NCI-H146 treated with DMSO at 0.1 percent for 48 hours (cell line): ENCODE measurements at regions not wholly inside any gene's neighbourhood (a gene's known extent, or its start where the extent isn't known, plus 50 kb on each side); places are given as distances from the start of the nearest gene placed in this dataset.

Experiments
- DNase-seq: peaks from one replicate; lab custom pipeline; 2025; ENCODE audit not compliant: unreplicated experiment; lab: John Stamatoyannopoulos, UW

DNA sequence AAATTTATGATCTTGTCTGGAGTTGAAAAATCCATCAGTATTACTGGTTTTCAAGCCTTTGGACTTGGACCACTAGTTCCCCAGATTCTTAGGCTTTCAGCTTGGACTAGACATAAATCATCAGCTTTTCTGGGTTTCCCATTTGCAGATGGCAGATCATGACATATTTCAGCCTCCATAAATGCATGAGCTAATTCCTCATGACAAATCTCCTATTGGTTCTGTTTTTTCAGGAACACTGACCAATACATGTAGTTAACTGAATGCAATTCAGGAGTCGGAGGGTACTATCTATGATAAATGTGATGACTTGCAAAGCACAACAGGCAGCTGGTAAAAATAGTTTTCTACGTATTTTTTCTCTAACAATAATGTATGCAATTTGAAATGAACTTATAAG lies 635.6 kb downstream of the TRAM1L1 start:
- DNase-seq = no peak

DNA sequence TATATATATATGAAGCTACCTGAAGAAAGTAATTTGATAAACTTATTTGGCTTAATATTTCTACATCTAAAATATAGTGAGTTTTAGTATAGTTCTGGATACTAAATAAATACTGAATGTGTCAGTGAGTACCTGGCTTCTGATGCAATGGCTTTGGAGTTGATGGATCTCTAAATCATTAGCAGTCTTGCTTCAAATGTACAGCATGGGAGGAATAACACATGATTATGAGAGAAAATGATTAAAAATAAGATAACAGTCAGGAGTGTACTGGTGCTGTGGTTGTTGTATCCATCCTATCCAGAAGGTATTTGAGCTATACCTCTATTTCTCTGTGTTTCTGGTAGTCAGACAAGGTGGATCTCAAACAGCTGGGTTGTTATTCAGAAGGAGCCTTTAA lies 641.3 kb downstream of the TRAM1L1 start:
- no peak for DNase-seq

DNA sequence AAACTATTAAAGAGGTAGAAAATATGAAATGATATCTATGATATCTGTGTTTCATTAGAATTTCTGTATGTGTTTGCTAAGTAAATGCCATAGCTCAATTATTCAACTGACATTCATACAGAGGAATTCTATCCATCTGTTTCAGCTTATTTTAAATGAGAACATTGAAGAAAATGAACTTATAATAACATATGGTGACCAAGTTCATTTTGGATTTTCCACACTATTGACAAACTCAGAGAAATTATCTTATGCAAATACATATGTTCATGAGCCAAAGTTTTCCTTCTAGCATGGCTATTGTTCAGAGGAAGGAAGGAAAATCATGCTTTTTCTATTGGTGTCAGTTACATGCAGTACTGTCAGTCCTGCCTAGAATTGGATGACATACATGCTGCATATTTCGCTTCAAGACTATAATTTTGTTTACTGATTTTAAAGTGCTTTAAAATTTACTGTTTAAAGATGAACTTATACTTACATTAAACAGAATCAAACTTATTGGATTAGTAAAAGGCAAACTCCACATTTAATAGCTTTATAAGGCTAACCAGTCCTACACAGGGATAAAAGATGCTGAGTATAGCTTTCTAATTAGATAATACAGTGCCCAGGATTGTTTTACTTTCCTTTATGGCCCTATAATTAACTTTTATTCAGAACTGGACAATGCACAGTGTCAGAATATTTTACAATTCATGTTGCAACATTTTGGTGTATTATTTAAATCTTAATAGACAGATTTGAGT lies 646.2 kb downstream of the TRAM1L1 start:
- no peak for DNase-seq

DNA sequence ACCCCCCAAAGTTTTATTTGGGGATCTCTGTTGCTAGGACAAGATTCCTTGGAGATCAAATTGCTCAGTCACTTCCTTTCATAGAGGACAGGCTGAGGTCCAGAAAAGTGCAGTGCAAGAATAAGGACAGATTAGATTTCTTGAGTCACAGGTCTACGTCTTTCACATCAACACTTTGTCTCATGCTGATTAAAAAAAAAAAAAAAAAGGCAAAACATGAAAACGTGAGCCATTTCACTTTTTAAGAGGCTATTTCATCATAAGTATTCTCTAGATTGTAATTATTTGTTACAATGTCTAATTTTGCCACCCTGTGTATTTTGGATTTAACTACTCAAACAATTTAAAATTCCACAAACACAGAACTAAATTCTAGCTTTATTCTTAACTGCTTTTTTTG lies 647.0 kb downstream of the TRAM1L1 start:
- no peak for DNase-seq

DNA sequence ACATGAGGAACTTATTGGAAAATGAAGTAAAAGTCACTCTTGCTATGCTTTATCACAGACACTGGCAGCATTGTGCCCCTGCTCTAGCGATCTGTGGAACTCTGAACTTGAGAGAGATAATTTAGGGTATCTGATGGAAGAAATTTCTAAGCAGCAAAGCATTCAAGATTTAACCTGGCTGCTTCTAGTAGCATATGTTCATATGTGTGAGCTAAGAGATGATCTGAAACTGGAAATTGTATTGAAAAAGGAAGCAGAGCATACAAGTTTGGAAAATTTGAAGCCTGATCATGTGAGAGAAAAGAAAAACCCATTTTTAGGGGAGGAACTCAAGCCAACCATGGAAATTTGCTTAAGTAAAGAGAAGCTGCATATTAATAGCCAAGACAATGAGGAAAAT lies 657.7 kb downstream of the TRAM1L1 start:
- DNase-seq = no peak

DNA sequence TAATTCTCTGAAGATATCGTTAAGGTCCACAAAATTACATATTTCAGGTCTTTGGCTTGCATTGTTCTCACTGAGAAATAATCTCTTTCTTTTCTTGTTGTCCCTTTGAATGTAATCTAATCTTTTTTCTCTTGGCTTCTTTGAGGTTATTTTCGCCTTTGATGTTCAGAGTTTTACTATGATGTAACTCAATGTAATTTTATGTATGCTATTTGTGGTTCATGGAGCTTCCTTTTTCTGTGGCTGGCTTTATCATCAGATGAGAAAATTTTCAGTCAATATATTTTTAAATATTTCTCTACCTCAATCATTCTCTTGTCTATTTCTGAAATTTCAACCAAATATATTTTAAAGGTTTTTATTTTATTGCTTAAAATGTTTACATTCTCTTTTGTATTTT lies 672.2 kb downstream of the TRAM1L1 start:
- DNase-seq = no peak

DNA sequence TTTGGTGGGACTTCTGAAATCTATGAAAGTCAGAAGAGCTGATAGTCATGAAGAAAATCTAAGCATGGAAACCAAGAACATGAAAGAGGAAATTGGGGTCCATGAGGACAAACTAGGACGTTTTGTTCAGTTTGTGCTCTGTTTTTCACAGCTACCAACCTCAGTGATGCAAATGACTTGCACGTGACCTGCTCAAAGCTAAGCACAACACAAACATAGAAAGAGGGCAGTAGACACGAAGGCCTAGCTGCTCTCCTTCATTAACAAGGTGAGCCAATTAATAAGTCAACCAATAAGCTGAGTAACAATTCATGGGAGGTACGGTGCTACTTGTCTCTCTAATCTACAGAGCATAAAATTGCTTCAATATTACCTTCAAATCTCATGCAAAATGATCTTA lies 684.1 kb downstream of the TRAM1L1 start:
- DNase-seq = no peak

DNA sequence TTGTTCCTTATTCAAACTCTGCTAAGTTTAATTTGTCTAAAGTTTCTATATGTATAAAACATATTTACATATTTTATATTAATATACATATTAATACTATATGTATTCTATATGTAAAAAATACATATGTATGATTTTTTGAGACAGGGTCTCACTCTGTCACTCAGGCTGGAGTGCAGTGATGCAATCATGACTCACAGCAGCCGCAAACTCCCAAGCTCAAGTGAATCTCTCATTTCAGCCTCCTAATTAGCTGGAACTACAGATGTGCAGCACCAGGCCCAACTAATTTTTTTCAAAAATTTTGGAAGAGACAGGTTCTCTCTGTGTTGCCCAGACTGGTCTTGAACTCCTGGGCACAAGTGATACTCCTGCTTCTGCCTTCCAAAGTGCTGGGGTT lies 684.9 kb downstream of the TRAM1L1 start:
- DNase-seq = no peak

DNA sequence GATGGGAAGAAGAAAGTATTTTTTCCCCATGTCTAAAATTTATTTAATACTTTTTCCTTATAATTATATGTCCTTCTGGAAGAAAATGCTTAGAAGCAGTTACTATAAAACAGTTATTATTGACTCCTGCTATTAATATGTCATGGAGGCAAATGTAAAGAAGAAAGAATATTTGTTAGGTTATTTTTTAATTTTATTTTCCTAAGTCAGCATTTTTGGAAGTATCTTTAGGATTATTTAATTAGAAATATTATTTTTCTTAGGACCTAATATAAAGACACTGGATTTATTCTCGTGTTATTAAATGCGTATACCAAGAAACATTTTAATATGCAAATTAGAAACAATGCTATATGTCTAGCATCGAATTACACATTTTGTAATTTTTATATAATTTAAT lies 687.7 kb downstream of the TRAM1L1 start:
- DNase-seq = no peak

DNA sequence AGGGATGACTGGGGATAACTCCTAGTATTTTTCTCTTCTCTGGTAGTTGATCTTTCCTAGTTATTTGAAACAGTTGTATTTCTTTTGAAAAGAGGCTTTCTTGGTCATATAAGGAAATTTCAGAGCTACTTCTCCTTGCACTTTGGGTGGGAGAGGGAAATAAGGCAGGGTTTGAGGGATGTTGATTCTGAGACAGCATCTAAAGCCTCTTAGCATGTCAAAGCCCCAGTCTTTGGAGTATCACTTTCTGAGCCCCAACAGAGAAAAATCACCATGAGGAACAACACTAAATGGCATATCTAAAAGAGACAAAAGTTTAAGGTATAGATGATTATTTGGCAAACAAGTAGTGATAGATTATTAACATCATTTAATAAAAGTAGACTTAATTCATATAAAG lies 688.1 kb downstream of the TRAM1L1 start:
- no peak for DNase-seq

DNA sequence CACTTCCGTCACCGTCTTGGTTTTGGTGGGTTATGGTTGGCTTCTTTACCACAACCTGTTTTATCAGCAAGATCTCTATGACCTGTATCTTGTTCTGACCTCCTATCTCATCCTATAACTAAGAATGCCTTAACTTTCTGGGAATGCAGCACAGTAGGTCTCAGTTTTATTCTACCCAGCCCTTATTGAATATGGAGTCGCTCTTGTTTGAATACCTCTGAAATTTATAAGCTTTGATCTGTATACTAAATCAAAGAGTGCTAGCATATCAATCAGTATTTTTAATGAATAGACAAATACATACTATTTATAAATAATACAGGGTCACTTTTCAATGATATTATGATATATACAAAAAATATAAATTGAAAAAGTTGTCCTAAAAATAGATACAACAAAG lies 690.0 kb downstream of the TRAM1L1 start:
- DNase-seq = no peak

DNA sequence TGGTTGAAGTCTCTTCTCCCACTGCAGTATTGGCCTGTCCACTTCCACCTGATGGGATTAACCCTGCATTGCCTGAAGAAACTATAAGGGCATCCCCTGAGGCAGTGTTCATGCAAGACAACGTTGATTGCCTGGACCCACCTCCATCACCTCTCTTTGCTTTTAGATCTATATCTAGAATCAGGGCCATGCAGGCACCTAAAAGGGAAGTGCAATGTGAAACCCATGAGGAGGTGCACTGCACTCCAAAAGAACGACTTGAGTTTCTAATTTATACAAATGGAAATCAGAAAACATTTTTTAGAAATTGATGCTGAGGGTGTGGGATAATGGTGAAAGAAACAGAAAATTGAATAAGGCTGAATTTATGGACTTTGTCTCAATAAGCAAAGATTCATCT lies 694.4 kb downstream of the TRAM1L1 start:
- DNase-seq = no peak

DNA sequence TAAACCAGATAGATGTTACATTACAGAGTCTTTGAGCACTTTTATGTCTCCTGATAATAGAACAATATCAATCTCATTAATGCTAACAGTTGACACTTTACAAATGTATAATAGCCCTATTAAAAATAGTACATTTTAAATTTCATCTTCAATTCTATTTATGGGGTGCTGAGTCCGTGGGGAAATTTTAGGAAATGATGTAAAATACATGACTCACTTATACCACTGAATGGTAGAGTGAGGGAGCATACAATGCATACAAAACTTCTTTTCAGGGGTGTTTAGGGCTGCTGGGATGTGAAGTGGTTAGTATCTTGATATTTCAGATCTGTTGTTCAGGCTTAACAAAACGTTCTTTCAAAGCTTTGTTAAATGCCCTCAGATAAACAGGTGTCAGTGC lies 696.2 kb downstream of the TRAM1L1 start:
- DNase-seq = no peak

DNA sequence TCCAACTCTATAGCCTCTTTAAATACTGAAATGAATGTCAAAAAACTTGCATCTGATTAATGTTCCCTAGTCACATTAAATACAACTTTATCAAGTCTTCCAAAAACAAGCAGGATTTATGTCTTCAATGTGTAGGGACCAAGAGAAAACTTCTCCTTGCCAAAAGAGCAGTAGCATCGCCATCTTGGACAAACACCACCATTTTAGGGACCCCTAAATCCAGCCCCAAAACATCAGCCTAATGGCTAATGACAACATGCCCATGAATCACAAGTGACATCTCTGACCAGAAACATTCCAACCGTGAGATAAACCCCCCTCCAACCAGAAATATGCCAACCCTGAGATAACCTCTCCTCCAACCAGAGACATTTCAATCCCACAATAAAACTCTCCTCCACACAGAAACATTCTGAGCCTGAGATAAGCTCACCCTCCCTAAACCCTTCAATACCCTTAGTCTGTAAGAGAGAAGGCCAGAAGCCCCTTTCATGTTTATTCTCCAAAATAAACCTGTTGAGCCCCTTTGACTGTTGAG lies 697.4 kb downstream of the TRAM1L1 start:
- no peak for DNase-seq

DNA sequence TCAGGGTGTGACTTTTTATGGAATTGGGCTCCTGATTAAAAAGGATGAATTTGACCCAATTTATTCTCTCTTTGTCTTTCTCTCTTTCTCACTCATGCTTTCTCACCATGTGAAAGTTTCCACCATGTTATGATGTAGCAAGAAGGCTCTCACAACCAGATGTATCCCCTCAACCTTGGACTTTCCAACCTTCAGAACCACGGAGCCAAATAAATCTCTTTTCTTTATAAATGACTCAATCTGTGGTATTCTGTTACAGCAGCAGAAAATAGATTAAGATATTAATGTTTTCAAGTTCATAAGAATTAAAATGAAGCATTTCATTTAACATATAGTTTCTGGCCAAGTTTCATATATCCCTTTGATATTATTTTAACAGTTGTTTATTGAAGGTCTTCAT lies 698.5 kb downstream of the TRAM1L1 start:
- no peak for DNase-seq

DNA sequence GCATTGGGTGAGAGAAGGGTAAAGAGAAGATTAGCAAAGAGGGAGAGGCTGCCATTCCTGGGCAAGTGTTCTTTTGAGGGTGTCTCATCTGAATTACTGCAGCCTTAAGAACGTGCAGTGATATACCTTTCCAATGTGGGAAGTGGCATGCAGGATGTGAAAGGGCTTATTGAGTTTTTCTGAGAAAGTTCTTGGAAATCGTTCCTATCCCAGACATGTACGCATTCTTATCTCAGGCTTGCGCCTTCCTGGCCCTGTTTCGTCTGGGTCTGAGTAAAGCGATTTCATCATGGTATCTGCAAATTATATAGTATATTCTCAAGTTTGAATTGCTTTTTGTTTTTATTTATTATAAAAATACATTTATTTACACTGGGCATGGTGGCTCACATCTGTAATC lies 699.8 kb downstream of the TRAM1L1 start:
- no peak for DNase-seq

DNA sequence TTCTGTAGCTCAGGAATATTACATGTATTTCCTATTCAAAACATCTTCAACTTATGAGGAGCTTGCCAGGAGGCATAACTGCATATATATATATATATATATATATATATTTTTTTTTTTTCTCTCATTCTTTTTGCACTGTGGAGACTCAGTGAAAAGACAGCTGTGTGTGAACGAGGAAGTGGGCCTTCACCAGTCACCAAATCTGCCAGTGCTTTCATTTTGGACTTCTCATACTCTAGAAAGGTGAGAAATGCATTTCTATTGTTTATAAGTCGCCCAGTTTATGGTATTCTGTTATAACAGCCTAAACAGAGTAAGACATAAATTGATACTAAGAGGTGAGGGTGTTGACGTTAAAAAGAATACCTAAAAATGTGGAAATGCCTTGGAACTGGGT lies 710.6 kb downstream of the TRAM1L1 start:
- no peak for DNase-seq

DNA sequence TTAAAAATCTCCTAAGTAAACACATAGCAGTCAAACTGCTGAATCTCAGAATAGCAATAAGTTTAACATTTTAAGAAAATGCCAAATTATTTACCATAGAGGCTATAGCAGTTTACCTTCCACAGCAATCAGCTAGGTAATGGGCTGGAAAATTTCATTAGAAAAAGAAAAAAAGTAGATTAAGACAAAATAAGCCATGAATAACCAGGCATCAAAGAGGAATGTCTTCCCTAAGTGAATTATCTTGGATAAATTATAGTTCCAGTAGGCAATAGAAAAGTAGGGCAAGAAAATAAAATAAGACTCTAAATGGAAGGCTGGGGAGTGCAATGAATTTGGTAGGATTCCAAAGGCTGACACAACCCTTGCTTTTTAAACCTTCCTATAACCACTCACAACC lies 722.8 kb downstream of the TRAM1L1 start:
- no peak for DNase-seq

DNA sequence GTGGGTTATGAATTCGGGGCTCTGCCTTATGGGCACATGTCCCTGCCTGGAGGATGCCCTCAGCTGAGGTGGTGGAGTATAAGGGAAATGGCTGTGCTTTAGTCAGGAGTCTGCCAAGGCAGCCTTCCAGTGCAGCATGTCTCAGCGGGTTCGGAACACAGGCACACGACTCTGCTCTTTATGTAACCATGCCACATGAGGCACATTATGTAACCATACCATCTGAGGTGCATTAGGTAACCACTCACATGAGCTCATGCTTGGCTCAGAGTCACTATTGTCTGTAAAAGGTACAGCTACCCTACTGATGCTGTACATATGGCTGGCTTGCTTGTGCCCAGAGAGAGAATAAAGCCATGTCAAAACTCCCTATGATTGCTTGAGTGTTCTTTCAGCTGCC lies 723.6 kb downstream of the TRAM1L1 start:
- DNase-seq = no peak

DNA sequence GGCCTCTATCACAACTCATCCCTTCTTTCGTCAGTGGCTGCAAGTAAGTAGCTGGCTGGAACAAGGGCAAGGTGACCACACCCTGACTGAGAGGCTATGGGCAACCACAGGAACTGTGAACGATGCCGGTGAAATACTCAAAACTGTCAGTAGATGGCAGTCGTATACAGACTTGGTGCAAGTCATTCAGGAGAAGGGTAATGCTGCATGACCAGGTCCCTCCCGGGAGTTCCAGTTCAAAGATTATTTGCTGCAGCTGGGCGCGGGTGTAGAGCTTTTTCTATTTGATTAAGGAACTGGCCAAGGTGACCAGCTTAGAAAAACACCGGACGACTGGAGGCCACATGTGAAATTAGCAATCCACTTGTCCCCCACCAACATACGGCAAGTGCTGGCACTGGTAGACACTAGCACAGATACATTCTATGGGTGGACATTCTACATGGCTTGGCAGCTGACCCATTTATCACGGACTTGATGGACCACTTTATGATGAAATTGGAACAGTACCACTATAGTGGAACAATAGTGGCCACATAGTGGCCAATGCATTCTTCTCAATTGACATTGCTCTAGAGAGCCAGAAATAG lies 726.6 kb downstream of the TRAM1L1 start:
- peak; percentile 1 for DNase-seq

DNA sequence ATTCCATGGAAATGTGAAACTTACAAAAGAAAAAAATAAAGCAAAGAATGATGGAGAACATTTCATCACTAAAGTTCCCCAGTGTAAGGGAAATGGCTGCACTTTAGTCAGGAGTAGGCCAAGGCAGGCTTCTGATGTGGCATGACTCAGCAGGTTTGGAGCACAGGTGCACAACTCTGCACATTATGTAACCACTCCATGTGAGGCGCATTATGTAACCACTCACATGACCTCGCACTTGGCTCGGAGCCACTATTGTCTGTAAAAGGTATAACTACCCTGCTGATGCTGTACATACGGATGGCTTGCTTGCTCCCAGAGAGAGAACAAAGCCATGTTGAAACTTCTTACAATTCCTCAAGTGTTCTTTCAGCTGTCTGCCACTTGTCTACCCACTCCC lies 727.6 kb downstream of the TRAM1L1 start:
- DNase-seq = no peak

DNA sequence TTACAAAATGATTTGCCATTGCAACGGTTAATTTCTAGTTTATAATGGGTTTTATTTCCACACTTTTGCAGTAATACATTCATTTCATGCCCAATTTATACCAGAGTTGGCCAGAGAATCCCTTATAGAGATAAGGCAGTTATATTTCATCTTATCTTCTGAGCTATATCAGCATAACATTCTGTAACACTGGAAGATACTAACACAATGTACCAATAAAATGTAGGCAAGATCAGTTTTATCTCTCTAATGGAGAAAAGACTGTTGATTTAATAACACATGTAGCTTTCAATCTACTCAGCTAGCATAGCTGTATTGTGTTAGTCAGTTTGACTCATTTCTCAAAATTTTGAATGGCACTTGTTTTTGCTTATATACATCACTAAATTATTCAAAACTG lies 738.6 kb downstream of the TRAM1L1 start:
- DNase-seq = no peak

DNA sequence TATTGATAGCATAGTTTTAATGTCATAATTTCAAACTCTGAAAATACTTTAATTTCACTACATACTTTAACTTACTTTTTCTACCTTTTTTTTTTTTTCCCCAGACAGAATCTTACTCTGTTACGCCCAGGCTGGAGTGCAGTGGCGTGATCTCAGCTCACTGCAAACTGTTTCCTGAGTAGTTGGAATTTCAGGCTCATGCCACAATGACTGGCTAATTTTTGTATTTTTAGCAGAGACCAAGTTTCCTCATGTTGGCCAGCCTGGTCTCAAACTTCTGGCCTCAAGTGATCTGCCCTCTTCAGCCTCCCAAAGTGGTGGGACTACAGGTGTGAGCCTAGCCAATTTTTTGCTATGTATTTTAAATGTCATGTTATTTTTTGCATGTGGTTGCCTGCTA lies 741.6 kb downstream of the TRAM1L1 start:
- DNase-seq = no peak
